Suprapubic skin (tissue), 4 donors: ENCODE measurements at regions not wholly inside any gene's neighbourhood (a gene's known extent, or its start where the extent isn't known, plus 50 kb on each side); places are given as distances from the start of the nearest gene placed in this dataset.

Source experiments
- DNase-seq, 2 donors: peaks; one replicate each; pipeline ENCODE4 v3.0.0-alpha.2; 2019; ENCODE audit warnings: low spot score in 2 of 2
- H3K27ac ChIP-seq: fragments of 200-600 bp; sonication (generic); one replicate; pipeline ENCODE4 v1.5.1; 2019
- H3K27me3 ChIP-seq: fragments of 200-600 bp; sonication (generic); one replicate; pipeline ENCODE4 v1.5.1; 2019
- H3K36me3 ChIP-seq: fragments of 200-600 bp; sonication (generic); one replicate; pipeline ENCODE4 v1.5.1; 2019
- H3K4me1 ChIP-seq: fragments of 200-600 bp; sonication (generic); one replicate; pipeline ENCODE4 v1.5.1; 2019
- H3K4me3 ChIP-seq: fragments of 200-600 bp; sonication (generic); one replicate; pipeline ENCODE4 v1.5.1; 2019; ENCODE audit warnings: mild to moderate bottlenecking
- H3K9me3 ChIP-seq: fragments of 200-600 bp; sonication (generic); one replicate; pipeline ENCODE4 v1.5.1; 2019
- CTCF ChIP-seq, 2 donors: fragments of 200-600 bp in 1 of 2; fragments of 450-650 bp in 1 of 2; sonication (generic) in 1 of 2; IDR thresholded peaks; one replicate each; pipeline ENCODE4 v1.5.1; 2016 to 2019; ENCODE audit warnings: antibody characterized with exemption in 2 of 2, mild to moderate bottlenecking in 1 of 2, moderate library complexity in 1 of 2
- EP300 ChIP-seq: sonication (generic); formaldehyde crosslinking; IDR thresholded peaks from one replicate; pipeline ENCODE4 v1.6.1; 2017; ENCODE audit warnings: antibody characterized with exemption
- POLR2A ChIP-seq, 2 donors: fragments of 450-650 bp; IDR thresholded peaks; one replicate each; pipeline ENCODE4 v1.6.1; 2017; ENCODE audit warnings: antibody characterized with exemption in 2 of 2, mild to moderate bottlenecking in 2 of 2, moderate library complexity in 2 of 2
- POLR2AphosphoS5 ChIP-seq, 3 donors: sonication (generic); formaldehyde crosslinking; IDR thresholded peaks; one replicate each; pipeline ENCODE4 v1.6.1; 2017; ENCODE audit warnings: antibody characterized with exemption in 3 of 3
- WGBS: methylation state at CpG from one replicate; pipeline ENCODE4 v1.1.5; 2018; 5-methylcytosine and 5-hydroxymethylcytosine counted together

DNA sequence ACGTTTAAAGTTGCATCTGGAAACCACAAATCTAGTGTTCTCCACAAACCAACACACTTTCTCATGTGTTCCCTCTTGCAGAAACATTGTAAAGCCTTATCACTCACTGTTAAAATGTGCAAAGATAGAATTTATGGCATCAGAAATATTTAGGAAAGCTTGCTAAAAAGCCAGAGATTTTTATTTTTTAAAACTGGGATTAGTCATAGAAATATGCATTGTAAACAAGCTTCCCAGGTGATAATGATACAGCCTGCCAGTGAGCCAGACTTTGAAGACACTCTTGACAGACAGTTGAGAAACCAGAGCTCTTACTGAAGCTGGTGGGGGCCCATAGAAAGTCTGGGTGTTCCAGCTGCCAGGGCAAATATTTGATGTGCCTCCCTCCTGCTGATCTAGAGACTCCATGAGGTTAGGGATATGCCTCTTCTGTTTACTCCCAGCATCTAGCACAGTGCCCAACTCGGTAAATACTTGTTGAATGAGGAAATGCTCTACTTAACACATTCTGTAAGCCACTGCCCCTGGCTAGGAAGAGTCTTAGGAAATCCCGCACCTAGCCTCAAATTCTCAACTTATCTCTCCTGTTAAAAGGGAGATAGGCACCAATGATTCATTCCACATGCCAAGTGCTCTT is 179.0 kb upstream of the RASGEF1B start:
- Histone ChIP-seq H3K4me3 (no peak overlapping the region), H3K4me1 (peaks cover 14% of the 10 kb centered on the region), H3K27ac (peak overlapping the region; percentile 29), H3K9me3 (no peaks in the 10 kb centered on the region), H3K36me3 (no peaks in the 10 kb centered on the region), H3K27me3 (no peaks in the 10 kb centered on the region)
- TF ChIP-seq EP300, result no peak
- no peak for TF ChIP-seq POLR2A (IDR thresholded peaks at IDR 0.05)
- no peak for TF ChIP-seq CTCF (IDR thresholded peaks at IDR 0.05)
- no peak for TF ChIP-seq POLR2AphosphoS5 (IDR thresholded peaks at IDR 0.05)
- 28% methylated on average over 3 of the region's 3 CpGs for WGBS
- DNase-seq, result no peak

DNA sequence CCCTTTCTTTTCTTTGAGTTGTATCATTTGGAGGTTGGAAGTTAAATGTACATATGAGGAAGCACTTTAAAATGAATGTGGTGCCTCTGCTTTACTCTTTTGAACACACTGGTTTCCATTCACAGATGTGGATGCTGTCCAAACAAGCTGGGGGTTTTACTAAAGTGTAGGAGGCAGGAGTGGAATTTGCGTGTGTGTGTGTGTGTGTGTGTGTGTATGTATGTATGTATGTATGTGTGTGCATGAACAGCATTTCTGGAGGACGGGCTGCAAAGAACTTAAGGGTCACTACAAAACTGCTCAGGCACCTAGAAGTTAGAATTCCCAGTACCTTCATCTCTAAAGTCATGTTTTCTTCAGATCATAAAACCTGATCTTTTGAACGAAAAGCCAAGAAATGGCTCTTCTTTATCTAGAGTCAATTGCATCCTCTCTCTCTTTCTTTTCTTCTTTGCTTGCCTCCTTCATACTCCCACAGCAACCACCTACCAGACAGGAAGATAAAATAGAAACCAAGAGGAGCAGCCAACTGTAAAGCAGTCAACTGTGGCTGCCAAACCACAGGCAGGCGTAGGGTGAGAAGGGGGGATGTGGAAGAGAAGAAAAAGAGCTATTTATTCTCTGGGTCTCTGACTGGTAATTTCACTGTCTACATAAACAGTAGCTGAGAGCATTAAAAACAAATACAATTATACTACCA is 177.0 kb upstream of the RASGEF1B start:
- Histone ChIP-seq H3K9me3 (no peaks in the 10 kb centered on the region), H3K27me3 (no peaks in the 10 kb centered on the region), H3K36me3 (no peaks in the 10 kb centered on the region), H3K4me3 (no peak overlapping the region), H3K4me1 (peaks cover 14% of the 10 kb centered on the region), H3K27ac (no peak overlapping the region)
- no peak for DNase-seq
- 59% methylated on average over 4 of the region's 4 CpGs for WGBS
- TF ChIP-seq CTCF (IDR thresholded peaks at IDR 0.05), result no peak
- no peak for TF ChIP-seq POLR2AphosphoS5 (IDR thresholded peaks at IDR 0.05)
- no peak for TF ChIP-seq EP300
- no peak for TF ChIP-seq POLR2A (IDR thresholded peaks at IDR 0.05)

- Histone ChIP-seq H3K4me1 (peaks cover 14% of the 10 kb centered on the region), H3K27me3 (no peaks in the 10 kb centered on the region), H3K36me3 (no peaks in the 10 kb centered on the region), H3K4me3 (no peak overlapping the region), H3K27ac (no peak overlapping the region), H3K9me3 (no peaks in the 10 kb centered on the region)
- TF ChIP-seq CTCF (IDR thresholded peaks at IDR 0.05) (no peak), POLR2A (IDR thresholded peaks at IDR 0.05) (no peak), POLR2AphosphoS5 (IDR thresholded peaks at IDR 0.05) (no peak), EP300 (no peak)
- DNase-seq, result no peak
- 89% methylated on average over 2 of the region's 2 CpGs for WGBS
Measured at GRCh38 chr4:81647388-81647787, 175.7 kb upstream of the RASGEF1B start.

DNA sequence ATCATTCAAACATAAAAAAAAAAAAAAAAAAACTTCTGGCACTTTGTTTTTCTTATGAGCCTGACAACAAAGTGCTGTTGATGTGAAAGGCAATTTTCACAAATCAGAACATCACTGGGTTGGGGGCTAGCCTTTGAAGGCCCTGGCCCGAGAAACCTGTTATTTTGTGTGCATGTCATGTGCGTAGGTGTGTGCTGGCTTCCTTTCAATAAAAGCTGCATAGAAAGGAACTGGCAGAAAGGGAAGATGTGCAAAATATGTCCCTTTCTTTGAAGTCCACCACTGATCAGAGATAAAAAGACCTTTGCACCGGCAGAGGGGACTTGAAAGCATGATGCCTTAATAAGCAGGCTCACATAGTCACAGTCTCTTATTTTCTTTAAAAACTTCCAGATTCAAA is 170.8 kb upstream of the RASGEF1B start:
- no peaks in the 10 kb centered on the region for H3K9me3 ChIP-seq
- H3K4me3 ChIP-seq, result no peak overlapping the region
- no peaks in the 10 kb centered on the region for H3K27me3 ChIP-seq
- no peaks in the 10 kb centered on the region for H3K36me3 ChIP-seq
- DNase-seq, result no peak
- TF ChIP-seq POLR2AphosphoS5 (IDR thresholded peaks at IDR 0.05) (no peak), CTCF (IDR thresholded peaks at IDR 0.05) (no peak), POLR2A (IDR thresholded peaks at IDR 0.05) (no peak), EP300 (no peak)
- no peak overlapping the region for H3K27ac ChIP-seq
- WGBS, result 74% methylated on average over 3 of the region's 3 CpGs
- H3K4me1 ChIP-seq, result no peaks in the 10 kb centered on the region

GRCh38 chr4:81639248-81639647 is 167.5 kb upstream of the RASGEF1B start:
- Histone ChIP-seq H3K9me3 (no peaks in the 10 kb centered on the region), H3K36me3 (no peaks in the 10 kb centered on the region), H3K27ac (no peak overlapping the region), H3K27me3 (no peaks in the 10 kb centered on the region), H3K4me1 (no peaks in the 10 kb centered on the region), H3K4me3 (no peak overlapping the region)
- DNase-seq, result no peak
- TF ChIP-seq POLR2AphosphoS5 (IDR thresholded peaks at IDR 0.05) (no peak), CTCF (IDR thresholded peaks at IDR 0.05) (no peak), POLR2A (IDR thresholded peaks at IDR 0.05) (no peak), EP300 (no peak)
- 100% methylated on average over 1 of the region's 1 CpG for WGBS
